KOPT-K1 (cell line): ENCODE measurements at regions not wholly inside any gene's neighbourhood (a gene's known extent, or its start where the extent isn't known, plus 50 kb on each side); places are given as distances from the start of the nearest gene placed in this dataset.

Source experiments
- H3K27ac ChIP-seq: fragments of 200-600 bp; sonication (generic); 2 replicates; pipeline ENCODE4 v1.5.1; 2016; ENCODE audit warnings: antibody characterized with exemption, mild to moderate bottlenecking, low read depth, low read length; ENCODE audit not compliant: poor library complexity, severe bottlenecking
- H3K36me3 ChIP-seq: fragments of 200-600 bp; sonication (generic); 2 replicates; pipeline ENCODE4 v1.5.1; 2017; ENCODE audit warnings: antibody characterized with exemption, mild to moderate bottlenecking, low read length, moderate library complexity; ENCODE audit not compliant: insufficient read depth
- H3K9me3 ChIP-seq: fragments of 200-600 bp; sonication (generic); 2 replicates; pipeline ENCODE4 v1.5.1; 2017; ENCODE audit warnings: antibody characterized with exemption, low read length, mild to moderate bottlenecking; ENCODE audit not compliant: insufficient read depth, poor library complexity, severe bottlenecking

DNA sequence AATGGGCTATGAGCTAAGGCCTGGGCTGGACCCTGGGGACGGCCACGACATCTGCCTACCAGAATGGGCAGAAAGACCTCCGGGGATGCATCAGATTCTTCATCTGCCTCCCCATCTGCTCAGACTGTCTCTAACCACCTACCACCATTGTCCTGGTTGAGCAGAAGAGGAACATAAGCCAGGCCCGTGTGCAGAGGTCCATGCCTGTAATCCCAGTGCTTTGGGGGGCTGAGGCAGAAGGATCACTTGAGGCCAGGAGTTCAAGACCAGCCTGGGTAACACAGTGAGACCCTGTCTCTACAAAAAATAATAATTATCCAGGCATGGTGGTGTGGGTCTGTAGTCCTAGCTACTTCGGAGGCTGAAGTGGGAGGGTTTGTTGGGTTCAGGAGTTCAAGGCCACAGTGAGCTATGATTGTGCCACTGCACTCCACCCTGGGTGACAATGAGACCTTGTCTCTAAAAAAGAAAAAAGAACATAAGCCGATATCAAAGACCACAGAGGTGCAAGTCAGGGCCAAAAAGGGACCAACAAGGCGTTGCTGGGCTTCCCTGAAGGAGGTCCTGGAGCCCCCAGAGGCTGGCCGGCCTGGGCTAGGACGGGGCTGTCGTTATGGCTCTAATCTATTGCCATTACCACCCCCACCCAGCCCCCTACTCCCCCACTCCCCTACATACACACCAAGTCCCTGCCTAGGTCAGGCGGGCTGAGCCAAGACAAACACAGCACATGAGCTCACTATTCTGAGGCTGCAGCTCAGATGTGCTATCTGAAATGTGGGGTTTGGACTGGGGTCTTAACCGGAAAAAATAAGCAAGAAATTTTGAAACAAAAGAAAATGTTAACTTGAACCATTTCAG lies 239.2 kb upstream of the RAB4A start:
- Histone ChIP-seq H3K27ac (no peak overlapping the region), H3K9me3 (no peaks in the 10 kb centered on the region), H3K36me3 (no peaks in the 10 kb centered on the region)

DNA sequence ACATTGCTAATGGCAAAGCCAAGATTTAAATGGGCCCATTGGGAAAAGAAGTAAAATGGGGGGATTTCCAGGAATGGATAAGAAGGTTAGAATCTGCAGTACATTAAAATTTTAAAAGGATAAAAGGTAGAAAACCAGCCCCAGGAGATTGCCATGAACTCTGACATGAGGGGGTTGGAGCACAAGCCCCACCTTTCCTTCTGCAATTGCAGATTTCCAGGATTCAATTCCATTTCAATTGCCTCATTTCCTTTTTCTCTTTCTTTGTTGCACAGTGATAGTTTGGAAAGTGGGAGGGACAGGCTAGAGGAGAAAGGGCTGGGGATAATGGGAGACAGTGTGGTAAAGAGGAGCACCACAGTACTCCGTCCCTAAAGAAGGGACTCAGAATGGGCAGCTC lies 238.5 kb upstream of the RAB4A start:
- H3K36me3 ChIP-seq, result no peaks in the 10 kb centered on the region
- H3K9me3 ChIP-seq, result no peaks in the 10 kb centered on the region
- no peak overlapping the region for H3K27ac ChIP-seq

DNA sequence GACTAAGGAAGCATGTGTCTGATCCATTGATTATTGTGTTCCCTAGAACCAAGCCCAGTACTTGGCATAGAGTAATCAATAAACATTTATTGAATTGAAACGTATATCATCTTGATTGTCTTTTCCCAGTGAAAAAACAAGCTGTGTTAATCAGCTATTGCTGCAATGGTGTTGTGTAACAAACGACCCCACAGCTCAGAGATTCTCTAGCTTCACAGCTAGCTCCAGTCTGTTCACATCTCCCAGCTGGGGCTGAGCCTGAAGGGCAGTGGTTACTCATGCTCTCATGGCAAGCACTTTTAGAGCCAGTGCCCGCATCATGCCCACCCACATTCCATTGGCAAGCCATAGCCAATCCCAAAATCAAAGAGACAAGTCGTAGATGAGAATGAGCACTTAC lies 237.4 kb upstream of the RAB4A start:
- Histone ChIP-seq H3K9me3 (no peaks in the 10 kb centered on the region), H3K27ac (no peak overlapping the region), H3K36me3 (no peaks in the 10 kb centered on the region)

DNA sequence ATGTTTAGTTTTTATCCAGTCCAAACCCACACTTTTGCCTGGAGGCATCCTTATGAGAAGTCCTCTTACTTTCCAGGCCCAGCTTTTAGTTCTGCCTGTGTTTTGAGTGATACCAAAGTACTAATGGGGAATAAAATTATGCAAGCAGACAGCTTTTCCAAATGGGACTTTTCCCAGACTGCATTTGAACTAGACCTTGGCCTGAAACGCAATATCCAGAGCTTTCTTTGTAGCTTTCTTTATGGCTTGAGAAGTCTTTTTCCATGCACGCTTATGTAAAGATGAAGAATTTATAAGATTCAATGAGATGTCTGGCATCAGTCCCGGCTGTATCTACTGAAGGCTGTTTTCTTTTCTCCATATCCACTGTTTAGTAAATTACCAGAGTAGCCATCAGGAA lies 236.6 kb upstream of the RAB4A start:
- Histone ChIP-seq H3K9me3 (no peaks in the 10 kb centered on the region), H3K27ac (no peak overlapping the region), H3K36me3 (no peaks in the 10 kb centered on the region)

DNA sequence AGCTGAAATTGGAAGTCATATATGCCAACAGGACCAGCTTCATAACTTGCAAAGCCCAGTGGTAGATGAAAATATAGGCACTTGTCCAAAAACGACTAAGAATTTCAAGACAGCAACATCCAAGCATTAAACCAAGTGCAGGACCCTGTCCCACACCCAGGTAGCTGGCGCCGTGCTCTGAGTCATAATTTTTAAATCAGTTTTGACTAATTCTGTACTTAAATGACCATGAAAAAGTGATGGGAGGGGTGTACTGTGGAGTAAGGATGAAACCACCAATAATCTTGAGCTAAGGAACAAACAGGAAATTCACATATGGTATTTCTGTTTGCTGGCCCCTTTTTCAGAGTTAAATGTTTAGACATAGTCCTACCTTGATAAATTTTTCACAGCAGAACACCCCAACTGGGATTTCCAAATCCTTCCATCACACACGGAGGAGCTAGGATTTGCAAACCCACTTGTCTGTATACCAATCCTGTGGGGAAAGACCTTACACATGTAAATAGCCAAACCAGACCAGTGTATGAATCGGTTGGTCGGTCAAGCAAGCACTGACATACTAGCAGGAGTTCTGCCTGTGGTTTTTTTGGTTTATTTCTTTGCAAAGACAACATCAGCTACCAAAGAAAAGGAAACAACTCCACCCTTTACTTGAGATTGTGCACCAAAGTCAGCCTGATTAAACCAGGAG lies 235.7 kb upstream of the RAB4A start:
- Histone ChIP-seq H3K9me3 (no peaks in the 10 kb centered on the region), H3K27ac (no peak overlapping the region), H3K36me3 (no peaks in the 10 kb centered on the region)

DNA sequence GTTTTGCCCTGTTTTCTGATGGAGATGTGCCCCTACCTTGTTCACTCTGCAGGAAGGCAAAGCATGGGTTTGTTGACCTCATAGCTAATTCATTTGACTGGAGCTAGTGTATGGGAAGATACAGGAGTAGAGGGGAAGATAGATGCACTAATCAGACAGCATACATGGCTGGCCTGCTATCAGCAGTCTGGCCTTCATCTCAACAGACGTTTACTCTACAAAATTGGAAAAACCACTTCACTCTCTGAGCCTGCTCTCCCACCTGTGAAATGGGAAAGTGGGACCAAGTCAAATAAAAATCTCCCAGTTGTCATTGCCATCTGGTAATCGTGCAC lies 235.2 kb upstream of the RAB4A start:
- peaks cover 3% of the 10 kb centered on the region for H3K9me3 ChIP-seq
- no peak overlapping the region for H3K27ac ChIP-seq
- no peaks in the 10 kb centered on the region for H3K36me3 ChIP-seq

DNA sequence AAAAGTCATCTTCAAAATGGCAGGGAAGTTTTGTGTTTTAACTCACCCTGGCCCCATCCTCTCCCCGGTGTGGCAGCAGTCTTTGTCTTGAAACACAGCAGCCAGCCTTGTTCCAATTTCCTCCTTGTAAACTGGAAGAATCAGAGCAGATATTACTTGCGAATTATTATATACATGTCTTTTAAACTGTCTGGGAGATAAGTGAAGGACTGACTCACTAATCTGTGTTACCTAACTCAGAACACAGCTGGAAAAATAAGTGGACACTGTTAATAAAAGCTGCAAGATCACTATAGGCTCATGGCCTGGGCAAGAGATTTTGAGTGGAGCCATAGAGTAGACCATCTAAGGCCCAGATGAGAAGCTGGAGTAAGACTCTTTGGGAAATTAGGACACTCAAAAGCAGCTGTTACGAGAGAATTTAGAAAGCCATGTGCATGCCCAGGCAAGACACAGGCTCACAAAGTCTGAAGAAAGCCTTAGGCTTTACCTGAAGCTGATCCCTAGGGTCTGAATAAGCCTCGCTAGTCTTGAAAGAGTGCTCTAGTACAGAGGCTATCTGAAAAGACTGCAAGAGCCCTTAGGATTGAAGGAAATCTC lies 233.0 kb upstream of the RAB4A start:
- Histone ChIP-seq H3K36me3 (no peaks in the 10 kb centered on the region), H3K27ac (no peak overlapping the region), H3K9me3 (peaks cover 9% of the 10 kb centered on the region)

DNA sequence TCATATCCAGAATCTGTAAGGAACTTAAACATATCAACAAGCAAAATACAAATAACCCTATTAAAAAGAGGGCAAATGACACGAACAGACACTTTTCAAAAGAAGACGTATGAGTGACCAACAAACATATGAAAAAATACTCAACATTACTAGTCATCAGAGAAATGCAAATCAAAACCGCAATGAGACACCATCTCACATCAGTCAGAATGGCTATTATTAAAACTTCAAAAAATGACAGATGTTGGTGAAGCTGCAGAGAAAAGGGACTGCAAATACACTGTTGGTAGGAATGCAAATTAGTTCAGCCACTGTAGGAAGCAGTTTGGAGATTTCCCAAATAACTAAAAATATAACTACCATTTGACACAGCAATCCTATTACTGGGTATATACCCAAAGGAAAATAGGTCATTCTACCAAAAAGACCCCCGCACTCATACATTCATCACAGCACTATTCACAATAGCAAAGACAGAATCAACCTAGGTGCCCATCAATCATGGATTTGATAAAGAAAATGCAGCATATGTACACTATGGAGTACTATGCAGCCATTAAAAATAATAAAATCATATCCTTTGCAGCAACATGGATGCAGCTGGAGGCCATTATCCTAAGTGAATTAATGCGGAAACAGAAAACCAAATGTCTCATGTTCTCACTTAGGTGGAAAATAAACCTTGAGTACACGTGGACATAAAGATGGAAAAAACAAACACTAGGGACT lies 230.1 kb upstream of the RAB4A start:
- no peaks in the 10 kb centered on the region for H3K36me3 ChIP-seq
- H3K27ac ChIP-seq, result no peak overlapping the region
- H3K9me3 ChIP-seq, result peaks cover 9% of the 10 kb centered on the region

DNA sequence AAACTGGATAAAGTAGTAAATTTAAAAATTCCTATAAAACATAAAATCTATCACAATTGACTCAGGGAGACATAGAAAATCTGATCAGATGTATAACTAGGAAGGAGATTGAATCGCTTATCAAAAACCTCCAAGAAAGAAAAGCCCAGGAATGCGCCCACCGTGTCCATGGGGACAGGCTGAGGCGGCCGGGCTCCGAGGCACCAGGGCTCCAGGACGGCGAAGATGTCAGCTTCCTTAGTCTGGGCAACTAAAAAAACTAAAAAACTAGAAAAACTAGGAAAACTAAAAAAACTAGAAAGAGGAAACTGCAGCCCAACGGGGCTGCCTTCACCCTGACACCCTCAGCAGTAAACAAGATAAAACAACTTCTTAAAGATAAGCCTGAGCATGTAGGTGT lies 229.0 kb upstream of the RAB4A start:
- no peak overlapping the region for H3K27ac ChIP-seq
- H3K36me3 ChIP-seq, result no peaks in the 10 kb centered on the region
- H3K9me3 ChIP-seq, result peaks cover 9% of the 10 kb centered on the region

DNA sequence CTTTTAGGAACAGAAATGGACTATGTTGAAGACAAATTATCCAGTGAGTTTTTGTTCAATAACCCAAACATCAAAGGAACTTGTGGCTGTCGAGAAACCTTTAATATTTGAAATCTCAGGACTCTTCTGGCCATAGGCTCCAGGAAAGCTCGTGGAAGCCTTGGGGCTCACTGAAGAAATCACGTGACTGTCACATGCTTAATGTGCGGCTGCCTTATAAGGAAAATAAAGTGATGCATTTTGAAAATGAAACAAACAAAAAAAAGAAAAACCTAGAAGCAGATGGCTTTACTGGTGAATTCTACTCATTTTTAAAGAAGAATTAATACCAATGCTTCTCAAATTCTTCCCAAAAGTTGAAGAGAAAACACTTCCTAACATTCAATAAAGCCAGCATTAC lies 228.4 kb upstream of the RAB4A start:
- no peak overlapping the region for H3K27ac ChIP-seq
- H3K9me3 ChIP-seq, result peaks cover 9% of the 10 kb centered on the region
- no peaks in the 10 kb centered on the region for H3K36me3 ChIP-seq

DNA sequence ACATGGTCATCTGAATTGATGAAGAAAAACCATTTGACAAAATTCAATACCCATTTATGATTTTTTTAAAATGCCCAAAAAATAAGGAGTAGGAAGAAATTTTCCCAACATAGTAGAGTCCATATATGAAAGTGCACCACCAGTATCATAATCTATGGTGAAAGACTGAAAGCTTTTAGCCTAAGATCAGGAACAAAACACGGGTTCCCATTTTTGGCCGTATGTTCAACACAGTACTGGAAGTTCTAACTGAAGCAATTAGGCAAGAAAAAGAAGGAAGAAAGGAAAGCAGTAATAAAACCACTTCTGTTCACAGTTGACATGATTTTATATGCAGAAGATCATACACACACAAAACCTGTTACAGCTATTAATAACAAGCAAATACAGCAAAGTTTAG lies 227.8 kb upstream of the RAB4A start:
- no peak overlapping the region for H3K27ac ChIP-seq
- H3K36me3 ChIP-seq, result no peaks in the 10 kb centered on the region
- H3K9me3 ChIP-seq, result peaks cover 9% of the 10 kb centered on the region

DNA sequence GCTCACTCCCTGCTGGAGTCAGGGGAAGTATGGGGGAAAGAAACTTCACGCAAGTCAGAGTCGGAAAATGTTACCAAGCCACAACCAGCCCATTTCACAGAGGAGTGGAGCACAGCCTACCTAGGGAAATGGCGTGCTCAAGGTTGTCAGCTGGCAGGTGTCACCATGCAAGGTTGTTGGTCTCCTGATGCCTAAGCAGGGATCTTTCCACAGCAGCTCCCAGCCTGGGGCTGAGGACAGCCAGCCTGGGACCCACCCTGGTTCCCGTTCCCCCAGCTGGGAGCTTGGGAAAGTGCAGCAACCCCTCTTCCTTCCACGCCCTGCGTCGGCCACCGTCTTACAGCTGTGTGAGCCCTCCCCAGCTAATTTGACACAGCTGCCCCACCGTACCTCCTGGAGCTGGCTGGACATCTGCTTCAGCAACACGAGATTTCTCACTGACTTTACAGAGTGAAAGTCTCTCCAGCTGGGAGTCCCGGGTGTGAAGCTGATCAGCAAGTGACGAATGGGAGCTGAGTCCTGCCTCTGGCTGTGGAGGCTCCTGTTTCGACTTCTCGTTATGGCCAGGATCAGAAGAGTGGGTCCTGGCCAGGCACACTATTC lies 224.6 kb upstream of the RAB4A start:
- H3K27ac ChIP-seq, result no peak overlapping the region
- H3K9me3 ChIP-seq, result no peaks in the 10 kb centered on the region
- no peaks in the 10 kb centered on the region for H3K36me3 ChIP-seq

DNA sequence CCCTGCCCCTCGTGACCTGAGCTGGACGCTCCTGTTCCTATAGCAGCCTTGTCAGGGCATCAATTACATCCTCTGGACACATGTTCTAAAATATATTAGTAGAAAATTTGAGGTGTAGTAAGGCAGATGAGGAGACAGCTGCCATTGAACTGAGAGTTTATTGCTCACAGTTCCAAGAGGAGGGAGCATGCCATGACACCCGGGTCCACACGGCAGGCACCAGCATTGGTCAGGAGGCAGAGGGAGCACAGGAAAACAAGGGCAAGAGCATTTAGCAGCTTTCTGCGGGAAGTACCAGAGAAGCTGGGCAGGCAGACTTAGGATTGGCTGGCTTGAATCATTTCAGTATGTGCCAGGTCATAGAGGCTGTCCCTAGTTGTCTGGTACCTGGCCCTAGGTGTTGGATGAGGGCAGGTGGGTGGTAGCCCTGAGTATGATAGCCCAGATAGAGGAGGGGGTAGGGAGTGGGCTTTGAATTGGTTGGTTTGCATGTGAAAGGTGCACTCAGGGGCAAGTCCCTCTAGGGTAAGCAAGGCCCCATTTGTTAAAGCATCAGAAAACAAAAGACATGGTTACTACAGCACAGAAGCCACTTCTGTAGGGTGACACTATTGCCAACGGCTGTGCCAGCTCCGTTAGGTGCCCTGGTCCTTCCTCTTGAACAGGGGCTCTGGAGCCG lies 223.6 kb upstream of the RAB4A start:
- Histone ChIP-seq H3K27ac (no peak overlapping the region), H3K9me3 (no peaks in the 10 kb centered on the region), H3K36me3 (no peaks in the 10 kb centered on the region)

DNA sequence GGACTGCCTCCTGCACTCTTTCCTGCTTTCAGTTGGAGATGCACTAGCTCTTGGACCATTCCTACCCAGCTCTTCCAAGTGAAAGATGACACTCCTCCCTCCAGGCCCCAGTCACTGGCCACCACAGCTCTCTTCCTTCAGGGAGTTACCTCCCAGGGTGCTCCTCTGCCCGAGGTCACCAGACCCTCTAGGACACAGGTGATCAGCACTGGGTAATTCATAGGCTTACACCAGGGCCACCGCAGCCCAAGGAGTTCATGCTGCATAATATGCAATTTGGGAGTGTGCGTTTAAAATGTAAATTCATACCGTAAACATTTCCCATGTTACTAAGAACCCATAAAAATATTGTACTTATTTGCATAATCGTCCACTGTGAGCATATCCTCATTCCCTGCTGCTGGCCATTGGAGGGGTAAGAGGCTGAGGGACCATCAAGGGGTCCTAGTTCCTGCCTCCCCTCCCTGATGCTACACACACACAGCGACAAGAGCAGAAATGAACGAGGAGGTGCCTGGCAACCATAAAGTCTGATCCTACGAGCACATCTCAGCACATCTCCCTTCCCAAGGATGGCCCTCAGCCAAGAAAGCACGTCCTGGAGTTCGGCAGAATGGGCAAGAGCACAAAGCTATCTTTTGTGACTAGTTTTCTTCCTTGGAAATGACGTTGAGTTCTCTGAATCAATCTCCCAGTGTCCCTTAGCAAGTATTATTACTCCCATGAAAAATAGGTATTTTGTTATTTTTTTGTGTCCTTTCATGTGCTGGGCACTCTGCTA lies 222.9 kb upstream of the RAB4A start:
- H3K36me3 ChIP-seq, result no peaks in the 10 kb centered on the region
- H3K9me3 ChIP-seq, result no peaks in the 10 kb centered on the region

More for the DNA sequence above, 222.9 kb upstream of the RAB4A start:
- H3K27ac ChIP-seq, result no peak overlapping the region
